Thoracic aorta (tissue), 2 donors: ENCODE measurements at regions not wholly inside any gene's neighbourhood (a gene's known extent, or its start where the extent isn't known, plus 50 kb on each side); places are given as distances from the start of the nearest gene placed in this dataset.

Source experiments
- ATAC-seq: fragments of 150-250 bp; one replicate; pipeline ENCODE4 v1.8.0; 2017; ENCODE audit warnings: low read depth; ENCODE audit not compliant: insufficient number of reproducible peaks, low FRiP score
- DNase-seq: peaks from one replicate; pipeline ENCODE4 v3.0.0-alpha.2; 2020; ENCODE audit warnings: low spot score
- H3K27ac ChIP-seq, 2 donors: fragments of 200-600 bp; sonication (generic); 1 replicate in 1 of 2; 2 replicates in 1 of 2; pipeline ENCODE4 v1.5.1; 2016; ENCODE audit warnings: mild to moderate bottlenecking in 2 of 2, moderate library complexity in 2 of 2
- H3K27me3 ChIP-seq: fragments of 200-600 bp; sonication (generic); replicated peaks from 2 replicates; pipeline ENCODE4 v1.6.0; 2016; ENCODE audit warnings: mild to moderate bottlenecking; ENCODE audit not compliant: insufficient read depth
- H3K36me3 ChIP-seq: fragments of 200-600 bp; sonication (generic); one replicate; pipeline ENCODE4 v1.5.1; 2016
- H3K4me1 ChIP-seq, 2 donors: fragments of 200-600 bp; sonication (generic); 1 replicate in 1 of 2; 2 replicates in 1 of 2; pipeline versions ENCODE4 v1.5.1 to v1.6.0; 2016; ENCODE audit warnings: low read depth in 2 of 2, mild to moderate bottlenecking in 1 of 2; ENCODE audit not compliant: control insufficient read depth in 1 of 2
- H3K4me3 ChIP-seq: fragments of 200-600 bp; sonication (generic); 2 replicates; pipeline ENCODE4 v1.5.1; 2016; ENCODE audit warnings: mild to moderate bottlenecking
- H3K9me3 ChIP-seq: fragments of 200-600 bp; sonication (generic); 2 replicates; pipeline ENCODE4 v1.5.1; 2016
- TF ChIP-seq, protein P1 (sequence below): fragments of 200-600 bp; sonication (generic); IDR thresholded peaks from one replicate; pipeline ENCODE4 v1.5.1; 2019; ENCODE audit warnings: antibody characterized with exemption

DNA sequence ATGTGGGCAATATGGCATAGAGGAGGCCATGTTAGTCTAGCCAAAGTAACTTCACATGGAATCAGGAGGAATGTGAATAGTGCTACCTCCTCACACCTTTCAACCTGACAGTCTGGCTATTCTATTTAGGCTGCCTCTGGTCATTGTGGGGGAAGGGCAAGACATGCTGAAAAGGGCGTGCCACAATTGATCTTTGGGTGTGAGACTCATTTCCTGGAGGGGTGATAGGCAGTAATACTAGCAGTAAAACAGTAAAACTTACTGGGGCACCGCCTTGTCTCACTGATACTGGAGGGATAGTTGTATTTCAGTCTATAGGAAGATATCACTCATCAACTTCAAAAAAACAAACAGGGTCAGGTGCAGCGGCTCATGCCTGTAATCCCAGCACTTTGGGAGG lies 88.7 kb downstream of the TMEM168 start:
- ATAC-seq, result no peak
- no peak overlapping the region for H3K4me3 ChIP-seq
- H3K9me3 ChIP-seq, result no peaks in the 10 kb centered on the region
- H3K27ac ChIP-seq, result no peak overlapping the region
- TF ChIP-seq, protein P1, sequence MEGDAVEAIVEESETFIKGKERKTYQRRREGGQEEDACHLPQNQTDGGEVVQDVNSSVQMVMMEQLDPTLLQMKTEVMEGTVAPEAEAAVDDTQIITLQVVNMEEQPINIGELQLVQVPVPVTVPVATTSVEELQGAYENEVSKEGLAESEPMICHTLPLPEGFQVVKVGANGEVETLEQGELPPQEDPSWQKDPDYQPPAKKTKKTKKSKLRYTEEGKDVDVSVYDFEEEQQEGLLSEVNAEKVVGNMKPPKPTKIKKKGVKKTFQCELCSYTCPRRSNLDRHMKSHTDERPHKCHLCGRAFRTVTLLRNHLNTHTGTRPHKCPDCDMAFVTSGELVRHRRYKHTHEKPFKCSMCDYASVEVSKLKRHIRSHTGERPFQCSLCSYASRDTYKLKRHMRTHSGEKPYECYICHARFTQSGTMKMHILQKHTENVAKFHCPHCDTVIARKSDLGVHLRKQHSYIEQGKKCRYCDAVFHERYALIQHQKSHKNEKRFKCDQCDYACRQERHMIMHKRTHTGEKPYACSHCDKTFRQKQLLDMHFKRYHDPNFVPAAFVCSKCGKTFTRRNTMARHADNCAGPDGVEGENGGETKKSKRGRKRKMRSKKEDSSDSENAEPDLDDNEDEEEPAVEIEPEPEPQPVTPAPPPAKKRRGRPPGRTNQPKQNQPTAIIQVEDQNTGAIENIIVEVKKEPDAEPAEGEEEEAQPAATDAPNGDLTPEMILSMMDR, result no peak
- H3K27me3 ChIP-seq, result no peaks in the 10 kb centered on the region
- H3K4me1 ChIP-seq, result no peaks in the 10 kb centered on the region
- no peaks in the 10 kb centered on the region for H3K36me3 ChIP-seq
- DNase-seq, result no peak

DNA sequence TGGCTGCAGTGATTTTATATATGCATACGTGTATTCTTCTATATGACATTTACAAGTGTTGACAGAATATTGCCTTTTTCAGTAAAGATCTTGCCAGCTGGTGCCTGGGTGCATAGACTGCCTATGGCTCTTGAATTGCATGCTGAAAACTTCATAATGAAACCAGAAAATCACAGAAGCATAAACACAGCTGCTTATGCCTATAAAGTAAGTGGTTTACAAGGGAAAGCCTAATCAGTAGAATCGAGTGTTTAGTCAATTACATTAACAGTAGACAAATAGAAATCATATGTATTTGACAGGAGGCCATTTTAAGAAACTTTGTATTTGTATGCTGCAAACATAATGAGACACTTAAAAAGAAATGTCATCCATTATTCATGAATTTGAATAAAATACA lies 82.5 kb downstream of the TMEM168 start:
- no peaks in the 10 kb centered on the region for H3K36me3 ChIP-seq
- no peak overlapping the region for H3K27ac ChIP-seq
- H3K9me3 ChIP-seq, result no peaks in the 10 kb centered on the region
- H3K4me3 ChIP-seq, result no peak overlapping the region
- no peak for ATAC-seq
- no peaks in the 10 kb centered on the region for H3K4me1 ChIP-seq
- TF ChIP-seq, protein P1, result no peak
- no peaks in the 10 kb centered on the region for H3K27me3 ChIP-seq
- DNase-seq, result no peak

DNA sequence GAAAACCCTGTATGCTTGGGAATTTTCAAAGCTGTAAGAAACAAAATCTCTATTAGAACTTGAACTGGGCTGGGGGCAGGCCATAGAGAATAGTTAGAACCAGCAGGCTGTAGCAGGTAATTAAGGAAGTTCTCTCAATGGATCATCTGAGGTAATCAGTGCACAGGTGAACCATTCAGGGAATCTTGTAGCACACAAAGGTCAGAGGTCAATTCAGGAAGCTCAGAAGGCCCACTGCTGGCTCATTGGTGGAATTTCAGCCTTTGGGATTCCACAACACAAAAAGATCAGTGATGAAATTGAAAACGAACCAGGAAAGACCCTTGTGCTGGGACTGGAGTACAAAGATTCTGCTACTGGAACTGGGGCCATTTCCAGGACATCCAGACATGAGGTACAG lies 82.0 kb downstream of the TMEM168 start:
- TF ChIP-seq, protein P1, result no peak
- H3K4me1 ChIP-seq, result no peaks in the 10 kb centered on the region
- no peaks in the 10 kb centered on the region for H3K36me3 ChIP-seq
- no peak for ATAC-seq
- no peak for DNase-seq
- H3K27me3 ChIP-seq, result no peaks in the 10 kb centered on the region
- no peak overlapping the region for H3K27ac ChIP-seq
- no peaks in the 10 kb centered on the region for H3K9me3 ChIP-seq
- no peak overlapping the region for H3K4me3 ChIP-seq
